Fibroblast of gingiva (primary cell): ENCODE measurements at regions not wholly inside any gene's neighbourhood (a gene's known extent, or its start where the extent isn't known, plus 50 kb on each side); places are given as distances from the start of the nearest gene placed in this dataset.
"Not testable (repeated sequence)": the region's sequence is repeated elsewhere in the genome, so short reads cannot be mapped to it uniquely, and the experiment has no call there.

Experiments
- DNase-seq: peaks from one replicate; pipeline ENCODE4 v3.0.0-alpha.2; 2011; ENCODE audit warnings: low read depth

- DNase-seq = no peak
Observed at GRCh38 chr2:192535956-192536921, 341.5 kb upstream of the TMEFF2 start.

- DNase-seq = no peak
Observed at GRCh38 chr2:192534072-192534471, 339.3 kb upstream of the TMEFF2 start.

- DNase-seq = not testable (repeated sequence)
Observed at GRCh38 chr2:192524642-192525251, 330.0 kb upstream of the TMEFF2 start.

- not testable (repeated sequence) for DNase-seq
Observed at GRCh38 chr2:192524214-192524613, 329.5 kb upstream of the TMEFF2 start.

- DNase-seq = no peak
Observed at GRCh38 chr2:192515937-192516336, 321.2 kb upstream of the TMEFF2 start.

GRCh38 chr2:192513575-192513974 is 318.8 kb upstream of the TMEFF2 start:
- DNase-seq = no peak

- DNase-seq = not testable (repeated sequence)
Observed at GRCh38 chr2:192507836-192508450, 313.2 kb upstream of the TMEFF2 start.

- peak; percentile 50 for DNase-seq
Observed at GRCh38 chr2:192500550-192501200, 305.9 kb upstream of the TMEFF2 start.

- DNase-seq = peak; percentile 2
Observed at GRCh38 chr2:192499476-192499875, 304.7 kb upstream of the TMEFF2 start.

GRCh38 chr2:192498747-192499146 is 304.0 kb upstream of the TMEFF2 start:
- DNase-seq = no peak

- DNase-seq = not testable (repeated sequence)
Observed at GRCh38 chr2:192488158-192488557, 293.4 kb upstream of the TMEFF2 start.

GRCh38 chr2:192487636-192488035 is 292.9 kb upstream of the TMEFF2 start:
- no peak for DNase-seq

GRCh38 chr2:192484903-192485302 is 290.2 kb upstream of the TMEFF2 start:
- no peak for DNase-seq

- DNase-seq = no peak
Observed at GRCh38 chr2:192480984-192481383, 286.3 kb upstream of the TMEFF2 start.

GRCh38 chr2:192473331-192473730 is 278.6 kb upstream of the TMEFF2 start:
- DNase-seq = no peak

- DNase-seq = no peak
Observed at GRCh38 chr2:192471982-192472381, 277.2 kb upstream of the TMEFF2 start.

GRCh38 chr2:192469612-192470011 is 274.9 kb upstream of the TMEFF2 start:
- no peak for DNase-seq

GRCh38 chr2:192467953-192468660 is 273.4 kb upstream of the TMEFF2 start:
- DNase-seq = no peak

GRCh38 chr2:192465141-192465540 is 270.4 kb upstream of the TMEFF2 start:
- no peak for DNase-seq

- no peak for DNase-seq
Observed at GRCh38 chr2:192459422-192459821, 264.7 kb upstream of the TMEFF2 start.

- no peak for DNase-seq
Observed at GRCh38 chr2:192448881-192449280, 254.1 kb upstream of the TMEFF2 start.
